CD14-positive monocyte (primary cell): ENCODE measurements at regions not wholly inside any gene's neighbourhood (a gene's known extent, or its start where the extent isn't known, plus 50 kb on each side); places are given as distances from the start of the nearest gene placed in this dataset.

ENCODE experiments used
- DNase-seq, 3 donors: peaks; one replicate each; pipeline ENCODE4 v3.0.0-alpha.2; 2011 to 2022
- H2AFZ ChIP-seq: 2 replicates; pipeline ENCODE4 v1.6.0; 2012; ENCODE audit warnings: mild to moderate bottlenecking, low read depth, low read length, inconsistent platforms; ENCODE audit not compliant: insufficient read depth, poor library complexity, severe bottlenecking
- H3K27ac ChIP-seq, 2 donors: 1 replicate in 1 of 2; 2 replicates in 1 of 2; pipeline ENCODE4 v1.5.1; 2012 to 2013; ENCODE audit warnings: low read length in 2 of 2, control low read depth in 1 of 2, inconsistent platforms in 1 of 2, low read depth in 1 of 2, mild to moderate bottlenecking in 1 of 2
- H3K27me3 ChIP-seq, 2 donors: one replicate each; pipeline versions ENCODE4 v1.6.0 to v1.6.1; 2011 to 2013; ENCODE audit warnings: low read length in 2 of 2; ENCODE audit not compliant: control insufficient read depth in 2 of 2, insufficient read depth in 2 of 2
- H3K36me3 ChIP-seq, 2 donors: replicated peaks in 1 of 2; 1 replicate in 1 of 2; 2 replicates in 1 of 2; pipeline versions ENCODE4 v1.5.1 to v1.6.1; 2012 to 2013; ENCODE audit warnings: low read length in 2 of 2, control low read depth in 1 of 2, inconsistent platforms in 1 of 2, mild to moderate bottlenecking in 1 of 2; ENCODE audit not compliant: insufficient read depth in 2 of 2, control insufficient read depth in 1 of 2
- H3K4me1 ChIP-seq, 2 donors: 1 replicate in 1 of 2; 2 replicates in 1 of 2; pipeline versions ENCODE4 v1.5.1 to v1.6.1; 2012 to 2013; ENCODE audit warnings: low read length in 2 of 2, control low read depth in 1 of 2, inconsistent platforms in 1 of 2, mild to moderate bottlenecking in 1 of 2, moderate library complexity in 1 of 2; ENCODE audit not compliant: insufficient read depth in 2 of 2, control insufficient read depth in 1 of 2
- H3K4me2 ChIP-seq: replicated peaks from 2 replicates; pipeline ENCODE3; 2012; ENCODE audit warnings: low read length, moderate library complexity, mild to moderate bottlenecking; ENCODE audit not compliant: poor library complexity, severe bottlenecking; ENCODE audit errors: extremely low read depth
- H3K4me3 ChIP-seq, 3 experiments: fragments of 200-600 bp in 1 of 3; sonication (generic) in 1 of 3; replicated peaks in 1 of 3; 1 replicate in 2 of 3; 2 replicates in 1 of 3; pipeline ENCODE4 v1.5.1; 2011 to 2013; ENCODE audit warnings: low read length in 3 of 3, mild to moderate bottlenecking in 3 of 3, control low read depth in 2 of 3, low read depth in 2 of 3, inconsistent platforms in 1 of 3, moderate library complexity in 1 of 3
- H3K79me2 ChIP-seq: 2 replicates; pipeline ENCODE4 v1.6.0; 2012; ENCODE audit warnings: mild to moderate bottlenecking, control low read depth, inconsistent platforms, low read length, moderate library complexity; ENCODE audit not compliant: insufficient read depth
- H3K9ac ChIP-seq: 2 replicates; pipeline ENCODE4 v1.6.0; 2017; ENCODE audit warnings: low read length, mild to moderate bottlenecking; ENCODE audit not compliant: insufficient read depth, poor library complexity, severe bottlenecking
- H3K9me3 ChIP-seq, 2 donors: replicated peaks in 1 of 2; 1 replicate in 1 of 2; 2 replicates in 1 of 2; pipeline versions ENCODE4 v1.5.1 to v1.6.1; 2012 to 2013; ENCODE audit warnings: low read length in 2 of 2, control low read depth in 1 of 2; ENCODE audit not compliant: control insufficient read depth in 1 of 2, insufficient read depth in 1 of 2
- H4K20me1 ChIP-seq: 2 replicates; pipeline ENCODE4 v1.6.0; 2012; ENCODE audit warnings: mild to moderate bottlenecking, low read length, control low read depth, moderate library complexity; ENCODE audit not compliant: insufficient read depth
- H3K27ac Mint-ChIP-seq, 7 donors: one replicate each; pipeline ENCODE4 v1.8.0; 2020; ENCODE audit warnings: mild to moderate bottlenecking in 7 of 7, mixed read lengths in 7 of 7, moderate library complexity in 6 of 7, inconsistent platforms in 2 of 7
- H3K27me3 Mint-ChIP-seq, 3 donors: one replicate each; pipeline ENCODE4 v1.8.0; 2021 to 2022; ENCODE audit warnings: low read depth in 3 of 3, mild to moderate bottlenecking in 3 of 3, mixed read lengths in 3 of 3, moderate library complexity in 3 of 3, inconsistent platforms in 1 of 3
- H3K36me3 Mint-ChIP-seq, 2 donors: one replicate each; pipeline ENCODE4 v1.8.0; 2020; ENCODE audit warnings: mixed read lengths in 2 of 2, inconsistent platforms in 1 of 2, mild to moderate bottlenecking in 1 of 2
- H3K4me1 Mint-ChIP-seq: one replicate; pipeline ENCODE4 v1.8.0; 2020; ENCODE audit warnings: mild to moderate bottlenecking, mixed read lengths
- H3K4me3 Mint-ChIP-seq, 2 donors: one replicate each; pipeline ENCODE4 v1.8.0; 2020; ENCODE audit warnings: mild to moderate bottlenecking in 2 of 2, mixed read lengths in 2 of 2, moderate library complexity in 1 of 2
- H3K9me3 Mint-ChIP-seq, 7 donors: one replicate each; pipeline ENCODE4 v1.8.0; 2020 to 2022; ENCODE audit warnings: mixed read lengths in 7 of 7, mild to moderate bottlenecking in 6 of 7, moderate library complexity in 6 of 7, inconsistent platforms in 2 of 7
- CTCF ChIP-seq: fragments of 200-600 bp; IDR thresholded peaks from one replicate; pipeline ENCODE4 v1.8.0; 2022; ENCODE audit warnings: antibody characterized with exemption, mild to moderate bottlenecking
- WGBS: methylation state at CpG from one replicate; pipeline ENCODE4 v1.1.5; 2013; ENCODE audit warnings: missing lambda C conversion rate; ENCODE audit not compliant: insufficient coverage; 5-methylcytosine and 5-hydroxymethylcytosine counted together
- intact Hi-C, 2 donors: fragments of 100-400 bp; cut with micrococcal nuclease; formaldehyde crosslinking; loops; one replicate each; pipeline versions ENCODE4 v1.15.0 to v1.15.1; 2023

GRCh38 chr4:28548136-28548535, 1687.5 kb downstream of the STIM2 start:
- H3K9ac ChIP-seq: no peak overlapping the region
- no peaks in the 10 kb centered on the region for H3K9me3 ChIP-seq
- Mint-ChIP-seq H3K4me3 (no peak overlapping the region), H3K27me3 (no peaks in the 10 kb centered on the region), H3K4me1 (no peaks in the 10 kb centered on the region), H3K36me3 (no peaks in the 10 kb centered on the region), H3K9me3 (peaks cover 0 to 2% (median 0%) of the 10 kb centered on the region in 7 donors), H3K27ac (no peak overlapping the region)
- no peaks in the 10 kb centered on the region for H3K79me2 ChIP-seq
- H3K4me1 ChIP-seq: no peaks in the 10 kb centered on the region
- H3K27ac ChIP-seq: no peak overlapping the region
- WGBS: 86% methylated on average over 1 of the region's 3 CpGs
- no peak overlapping the region for H2AFZ ChIP-seq
- DNase-seq: no peak
- intact Hi-C loops: no loop called here
- no peaks in the 10 kb centered on the region for H3K36me3 ChIP-seq
- no peaks in the 10 kb centered on the region for H3K27me3 ChIP-seq
- no peak for TF ChIP-seq CTCF
- H3K4me2 ChIP-seq: no peak overlapping the region
- no peaks in the 10 kb centered on the region for H4K20me1 ChIP-seq
- no peak overlapping the region for H3K4me3 ChIP-seq

GRCh38 chr4:28548594-28548993, 1688.0 kb downstream of the STIM2 start:
- TF ChIP-seq CTCF: no peak
- Mint-ChIP-seq H3K4me3 (no peak overlapping the region), H3K27me3 (no peaks in the 10 kb centered on the region), H3K27ac (no peak overlapping the region), H3K4me1 (no peaks in the 10 kb centered on the region), H3K9me3 (peaks cover 0 to 2% (median 0%) of the 10 kb centered on the region in 7 donors), H3K36me3 (no peaks in the 10 kb centered on the region)
- Histone ChIP-seq H3K36me3 (no peaks in the 10 kb centered on the region), H3K9me3 (peaks cover 0 to under 1% of the 10 kb centered on the region in 2 donors), H3K79me2 (no peaks in the 10 kb centered on the region), H3K4me2 (no peak overlapping the region), H4K20me1 (no peaks in the 10 kb centered on the region), H3K4me1 (no peaks in the 10 kb centered on the region), H3K9ac (no peak overlapping the region), H3K4me3 (no peak overlapping the region), H2AFZ (no peak overlapping the region), H3K27me3 (no peaks in the 10 kb centered on the region), H3K27ac (no peak overlapping the region)
- no peak for DNase-seq
- intact Hi-C loops: no loop called here
- WGBS: 31% methylated on average over 5 of the region's 6 CpGs
